C4-2B (cell line): ENCODE measurements at regions not wholly inside any gene's neighbourhood (a gene's known extent, or its start where the extent isn't known, plus 50 kb on each side); places are given as distances from the start of the nearest gene placed in this dataset.

Experiments used
- ZFX ChIP-seq: fragments of 450-650 bp; IDR thresholded peaks from 2 replicates; pipeline ENCODE4 v1.6.1; 2017
- TF ChIP-seq, protein P1 (sequence below): fragments of 450-650 bp; conservative IDR thresholded peaks from 2 replicates; pipeline ENCODE4 v1.5.1; 2017; ENCODE audit warnings: mild to moderate bottlenecking

DNA sequence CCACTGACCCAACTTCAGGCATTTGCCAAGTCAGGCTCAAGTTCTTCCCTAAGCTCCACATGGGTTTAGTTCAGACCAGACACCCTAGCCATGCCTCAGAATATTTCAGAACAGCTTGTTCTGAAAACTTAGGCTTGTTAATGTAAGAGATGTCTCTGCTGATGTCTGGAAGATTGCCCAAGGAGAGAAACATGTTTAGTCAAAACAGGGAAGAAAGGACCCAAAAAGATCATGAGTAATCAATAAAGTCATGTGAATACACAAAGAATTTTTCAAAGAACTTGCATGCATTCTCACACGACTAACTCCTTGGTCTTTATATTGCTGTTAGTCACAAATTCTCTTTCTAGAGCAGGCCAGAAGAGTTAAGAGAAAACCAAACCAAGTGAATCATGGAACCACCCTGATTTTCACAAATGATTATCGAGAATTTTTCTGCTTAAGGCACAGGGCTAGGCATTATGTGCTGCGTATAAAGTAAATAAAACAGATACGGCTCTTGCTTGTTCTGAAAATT is 158.1 kb upstream of the HMHB1 start:
- TF ChIP-seq, protein P1, sequence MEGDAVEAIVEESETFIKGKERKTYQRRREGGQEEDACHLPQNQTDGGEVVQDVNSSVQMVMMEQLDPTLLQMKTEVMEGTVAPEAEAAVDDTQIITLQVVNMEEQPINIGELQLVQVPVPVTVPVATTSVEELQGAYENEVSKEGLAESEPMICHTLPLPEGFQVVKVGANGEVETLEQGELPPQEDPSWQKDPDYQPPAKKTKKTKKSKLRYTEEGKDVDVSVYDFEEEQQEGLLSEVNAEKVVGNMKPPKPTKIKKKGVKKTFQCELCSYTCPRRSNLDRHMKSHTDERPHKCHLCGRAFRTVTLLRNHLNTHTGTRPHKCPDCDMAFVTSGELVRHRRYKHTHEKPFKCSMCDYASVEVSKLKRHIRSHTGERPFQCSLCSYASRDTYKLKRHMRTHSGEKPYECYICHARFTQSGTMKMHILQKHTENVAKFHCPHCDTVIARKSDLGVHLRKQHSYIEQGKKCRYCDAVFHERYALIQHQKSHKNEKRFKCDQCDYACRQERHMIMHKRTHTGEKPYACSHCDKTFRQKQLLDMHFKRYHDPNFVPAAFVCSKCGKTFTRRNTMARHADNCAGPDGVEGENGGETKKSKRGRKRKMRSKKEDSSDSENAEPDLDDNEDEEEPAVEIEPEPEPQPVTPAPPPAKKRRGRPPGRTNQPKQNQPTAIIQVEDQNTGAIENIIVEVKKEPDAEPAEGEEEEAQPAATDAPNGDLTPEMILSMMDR = no peak
- no peak for TF ChIP-seq ZFX
